GM23248 (cell line): ENCODE measurements at regions not wholly inside any gene's neighbourhood (a gene's known extent, or its start where the extent isn't known, plus 50 kb on each side); places are given as distances from the start of the nearest gene placed in this dataset.

ENCODE experiments used
- EZH2 ChIP-seq: fragments of 200-600 bp; sonication (generic); IDR thresholded peaks from 2 replicates; pipeline ENCODE4 v1.6.1; 2018; ENCODE audit warnings: antibody characterized with exemption, mild to moderate bottlenecking; ENCODE audit not compliant: insufficient read depth, poor library complexity, severe bottlenecking
- EZH2phosphoT487 ChIP-seq: fragments of 200-600 bp; sonication (generic); IDR thresholded peaks from 2 replicates; pipeline ENCODE4 v1.6.1; 2018; ENCODE audit warnings: antibody characterized with exemption, moderate library complexity, mild to moderate bottlenecking, low read depth; ENCODE audit not compliant: insufficient read depth

GRCh38 chr9:30522061-30522460 lies 1862.4 kb upstream of the ACO1 start:
- no peak for TF ChIP-seq EZH2
- TF ChIP-seq EZH2phosphoT487 = no peak
